Lung (tissue), 11 donors: ENCODE measurements at regions not wholly inside any gene's neighbourhood (a gene's known extent, or its start where the extent isn't known, plus 50 kb on each side); places are given as distances from the start of the nearest gene placed in this dataset.
A peak's percentile ranks its signal among the peaks of the same experiment; 100 is the strongest.

Experiments
- ATAC-seq: fragments of 200-7000 bp; cut with Tn5 transposase; one replicate; pipeline ENCODE4 v1.9.1; 2020; ENCODE audit warnings: moderate number of reproducible peaks; ENCODE audit not compliant: insufficient read depth, low FRiP score
- DNase-seq, 3 donors: peaks; one replicate each; pipeline ENCODE4 v3.0.0-alpha.2; 2013 to 2017
- H3K27ac ChIP-seq, 2 donors: one replicate each; pipeline ENCODE4 v1.5.1; 2013; ENCODE audit warnings: mild to moderate bottlenecking in 2 of 2, moderate library complexity in 2 of 2, control low read depth in 1 of 2, inconsistent platforms in 1 of 2, low read depth in 1 of 2, low read length in 1 of 2
- H3K27me3 ChIP-seq, 3 donors: one replicate each; pipeline ENCODE4 v1.5.1; 2013; ENCODE audit warnings: low read length in 2 of 3; ENCODE audit not compliant: control insufficient read depth in 3 of 3, insufficient read depth in 3 of 3
- H3K36me3 ChIP-seq, 4 donors: one replicate each; pipeline ENCODE4 v1.5.1; 2013; ENCODE audit warnings: low read length in 4 of 4, mild to moderate bottlenecking in 1 of 4, moderate library complexity in 1 of 4; ENCODE audit not compliant: control insufficient read depth in 4 of 4, insufficient read depth in 4 of 4
- H3K4me1 ChIP-seq, 5 donors: one replicate each; pipeline ENCODE4 v1.5.1; 2013; ENCODE audit warnings: low read length in 5 of 5, mild to moderate bottlenecking in 2 of 5, moderate library complexity in 1 of 5; ENCODE audit not compliant: control insufficient read depth in 5 of 5, insufficient read depth in 5 of 5
- H3K4me3 ChIP-seq: one replicate; pipeline ENCODE4 v1.5.1; 2013; ENCODE audit warnings: mild to moderate bottlenecking, control low read depth, moderate library complexity
- H3K9ac ChIP-seq, 2 donors: one replicate each; pipeline ENCODE4 v1.5.1; 2013; ENCODE audit warnings: low read length in 2 of 2, control low read depth in 1 of 2; ENCODE audit not compliant: insufficient read depth in 1 of 2
- H3K9me3 ChIP-seq, 4 donors: one replicate each; pipeline ENCODE4 v1.5.1; 2013; ENCODE audit warnings: low read length in 3 of 4, mild to moderate bottlenecking in 1 of 4, moderate library complexity in 1 of 4; ENCODE audit not compliant: control insufficient read depth in 4 of 4, insufficient read depth in 3 of 4
- CTCF ChIP-seq: IDR thresholded peaks from 2 replicates; pipeline ENCODE4 v1.5.1; 2012; ENCODE audit warnings: mild to moderate bottlenecking; ENCODE audit errors: control extremely low read depth, extremely low read depth
- WGBS, 2 donors: extraction: QIAGEN DNeasy Blood & Tissue Kit; methylation state at CpG; one replicate each; pipeline ENCODE4 v1.1.7; 2013; 5-methylcytosine and 5-hydroxymethylcytosine counted together
- donor health status: control.
- donor health status: control.
- donor health status: Bipolar disorder and iron deficiency.
- donor health status: healthy.
- donor health status: DM: yes; HTN: yes; CAD: no.

- Histone ChIP-seq H3K36me3 (no peaks in the 10 kb centered on the region), H3K27ac (no peak overlapping the region), H3K9me3 (no peaks in the 10 kb centered on the region), H3K4me1 (no peaks in the 10 kb centered on the region), H3K9ac (no peak overlapping the region), H3K4me3 (no peak overlapping the region), H3K27me3 (no peaks in the 10 kb centered on the region)
- no peak for TF ChIP-seq CTCF
- 82 to 90% methylated on average over 5 of the region's 5 CpGs for WGBS, 2 donors
- no peak for DNase-seq
- ATAC-seq: no peak
Observed at GRCh38 chr6:126701676-126702560, 362.0 kb downstream of the CENPW start.

- DNase-seq: no peak
- no peak for TF ChIP-seq CTCF
- no peak overlapping the region for H3K27ac ChIP-seq
- no peaks in the 10 kb centered on the region for H3K27me3 ChIP-seq
- H3K36me3 ChIP-seq: no peaks in the 10 kb centered on the region
- no peak overlapping the region for H3K9ac ChIP-seq
- H3K4me1 ChIP-seq: no peaks in the 10 kb centered on the region
- ATAC-seq: no peak
- no peak overlapping the region for H3K4me3 ChIP-seq
- H3K9me3 ChIP-seq: no peaks in the 10 kb centered on the region
- WGBS, 2 donors: 72 to 78% methylated on average over 2 of the region's 2 CpGs
Observed at GRCh38 chr6:126716032-126716431, 376.1 kb downstream of the CENPW start.

GRCh38 chr6:126716826-126717509, 377.1 kb downstream of the CENPW start:
- no peaks in the 10 kb centered on the region for H3K36me3 ChIP-seq
- no peak overlapping the region for H3K27ac ChIP-seq
- H3K9me3 ChIP-seq: no peaks in the 10 kb centered on the region
- H3K4me3 ChIP-seq: no peak overlapping the region
- peak overlapping the region in 1 of 2 donors; percentile 3 for H3K9ac ChIP-seq
- TF ChIP-seq CTCF: no peak
- no peaks in the 10 kb centered on the region for H3K4me1 ChIP-seq
- no peaks in the 10 kb centered on the region for H3K27me3 ChIP-seq
- WGBS, 2 donors: 42 to 53% methylated on average over 3 of the region's 3 CpGs
- peak; percentile 47 for ATAC-seq
- peak in 1 of 3 donors; percentile 62 for DNase-seq
